Endothelial cell of hepatic sinusoid (primary cell): ENCODE measurements at regions not wholly inside any gene's neighbourhood (a gene's known extent, or its start where the extent isn't known, plus 50 kb on each side); places are given as distances from the start of the nearest gene placed in this dataset.

ENCODE experiments used
- in situ Hi-C: cut with HindIII; loops from 2 replicates; pipeline ENCODE4 v1.10.0; 2017; ENCODE audit warnings: low sequenced_read_pairs

- in situ Hi-C loops: no loop called here
These were observed 251.8 kb upstream of the SLIT2 start for GRCh38 chr4:19999775-20000414.

- in situ Hi-C loops: no loop called here
These were observed 252.4 kb upstream of the SLIT2 start for GRCh38 chr4:19999276-19999675.

GRCh38 chr4:19993242-19993641, 258.5 kb upstream of the SLIT2 start:
- in situ Hi-C loops: no loop called here

DNA sequence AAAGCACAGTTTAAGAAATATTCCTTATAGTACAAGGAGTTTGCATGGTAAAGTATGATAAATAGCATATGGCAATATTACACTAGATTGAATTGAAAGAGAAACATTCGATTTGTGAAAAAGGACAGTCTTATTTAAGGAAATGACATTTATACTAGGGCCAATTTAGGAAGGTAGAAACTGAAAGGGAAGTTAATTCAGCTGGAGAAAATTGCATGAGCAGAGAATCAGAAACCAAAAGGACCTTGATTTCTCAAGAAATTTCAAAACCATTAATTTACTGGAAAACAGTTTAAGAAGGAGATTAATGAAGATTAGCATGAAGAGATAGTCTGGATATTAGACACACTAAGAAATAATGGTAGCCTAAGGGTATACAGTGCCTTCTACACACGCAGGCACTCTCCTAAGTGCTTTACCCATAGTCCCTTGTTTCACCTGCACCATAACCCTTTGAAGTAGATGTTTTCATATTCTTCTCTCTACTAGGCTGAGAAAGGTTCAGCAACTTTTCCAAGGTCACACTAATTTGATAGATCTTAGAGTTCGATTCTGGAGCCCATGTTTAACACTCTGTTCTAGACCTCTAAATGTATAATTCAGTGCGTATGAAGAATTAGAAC, 259.1 kb upstream of the SLIT2 start:
- in situ Hi-C loops: no loop called here

- in situ Hi-C loops: no loop called here
These were observed 264.0 kb upstream of the SLIT2 start for GRCh38 chr4:19987746-19988145.

DNA sequence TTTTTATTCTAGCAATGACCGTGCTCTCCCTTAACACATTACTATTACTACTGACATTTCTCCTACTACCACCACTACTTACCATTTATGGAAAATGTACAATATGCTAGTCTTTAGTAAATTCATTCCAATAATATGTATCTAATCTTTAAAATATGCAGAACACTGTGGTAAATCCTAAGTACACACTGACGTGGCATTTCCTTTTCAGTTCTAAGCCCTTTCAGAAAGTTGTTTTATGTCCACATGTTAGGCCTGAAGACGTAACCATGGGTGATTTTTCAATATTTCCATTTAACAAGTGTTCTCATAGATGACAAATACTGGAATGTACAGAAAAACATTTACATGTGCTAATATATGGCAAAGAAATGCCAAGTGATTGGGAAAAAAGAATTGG, 268.6 kb upstream of the SLIT2 start:
- in situ Hi-C loops: no loop called here

DNA sequence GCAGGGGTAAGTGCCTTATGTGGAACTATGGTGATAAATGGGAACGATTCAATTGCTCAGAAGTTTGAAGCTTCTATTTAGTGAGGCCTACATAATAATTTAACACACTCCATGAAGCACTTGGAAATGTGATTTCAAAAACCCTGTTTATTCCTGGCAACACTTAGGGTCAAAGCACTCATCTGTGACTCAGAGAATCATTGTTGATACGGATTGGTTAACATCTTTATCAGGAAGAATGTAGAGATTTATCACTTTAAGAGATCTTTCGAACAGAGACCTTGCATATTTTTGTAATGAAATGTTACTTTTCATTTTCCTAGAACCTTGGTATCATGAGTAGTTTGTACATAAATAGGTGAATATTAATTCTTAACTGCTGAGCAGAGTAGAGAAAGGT, 269.1 kb upstream of the SLIT2 start:
- in situ Hi-C loops: no loop called here

GRCh38 chr4:19971829-19972228, 279.9 kb upstream of the SLIT2 start:
- in situ Hi-C loops: no loop called here

GRCh38 chr4:19969492-19969891, 282.2 kb upstream of the SLIT2 start:
- in situ Hi-C loops: no loop called here

GRCh38 chr4:19961091-19961490, 290.6 kb upstream of the SLIT2 start:
- in situ Hi-C loops: no loop called here

DNA sequence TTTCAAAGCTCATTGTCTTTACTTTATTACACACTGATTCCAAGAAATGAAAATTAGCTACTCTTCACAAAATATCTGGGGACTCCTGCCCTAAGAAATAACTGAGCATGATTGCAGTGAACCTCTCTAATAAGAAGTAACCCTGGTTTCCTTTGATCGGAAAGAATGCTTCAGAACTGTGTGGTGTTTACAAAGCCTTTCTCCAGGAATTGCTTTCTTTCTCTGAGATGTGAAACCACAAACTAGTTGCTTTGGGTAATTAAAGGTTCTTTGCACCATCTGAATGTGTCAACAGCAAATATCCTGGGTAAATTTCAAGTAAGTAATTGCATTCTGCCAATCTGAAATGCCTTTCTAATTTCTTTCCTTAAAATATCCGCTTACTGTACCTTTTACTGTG, 292.9 kb upstream of the SLIT2 start:
- in situ Hi-C loops: no loop called here

DNA sequence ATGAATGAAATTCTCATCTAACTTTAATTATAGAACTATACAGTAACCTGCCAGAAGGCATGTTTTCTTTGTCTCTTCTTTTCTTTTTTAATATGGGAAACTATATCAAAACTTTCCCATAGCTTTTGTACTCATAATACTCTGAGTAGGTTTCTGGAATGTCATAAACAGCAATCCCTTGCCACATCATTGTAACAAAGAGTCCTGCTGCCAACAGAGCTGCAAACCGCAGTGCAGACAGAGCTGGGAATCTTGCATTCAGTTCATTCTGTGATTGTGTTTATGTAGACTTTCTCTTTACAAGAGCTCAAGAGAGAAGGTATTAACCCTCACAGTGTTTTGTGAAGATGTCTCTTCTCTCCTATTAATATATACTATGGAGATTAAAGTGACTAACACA, 304.4 kb upstream of the SLIT2 start:
- in situ Hi-C loops: no loop called here

DNA sequence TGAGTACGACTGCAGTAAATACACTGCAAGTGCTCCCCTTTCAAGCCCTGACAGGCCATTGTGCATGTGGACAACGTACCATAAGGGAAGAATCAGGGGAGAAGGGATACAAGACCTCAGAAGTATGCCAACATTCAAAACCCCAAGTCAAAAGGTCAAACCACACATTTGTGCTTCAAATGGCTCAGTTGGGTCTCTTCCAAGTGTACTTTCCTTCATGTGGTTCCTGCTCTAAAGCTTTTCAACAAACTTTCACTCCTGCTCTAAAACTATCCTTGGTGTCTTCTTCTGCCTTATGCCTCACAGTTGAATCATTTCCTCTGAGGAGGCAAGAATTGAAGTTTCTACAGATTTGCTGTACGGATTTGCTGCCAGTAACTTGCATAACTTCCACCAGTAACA, 305.7 kb upstream of the SLIT2 start:
- in situ Hi-C loops: no loop called here

DNA sequence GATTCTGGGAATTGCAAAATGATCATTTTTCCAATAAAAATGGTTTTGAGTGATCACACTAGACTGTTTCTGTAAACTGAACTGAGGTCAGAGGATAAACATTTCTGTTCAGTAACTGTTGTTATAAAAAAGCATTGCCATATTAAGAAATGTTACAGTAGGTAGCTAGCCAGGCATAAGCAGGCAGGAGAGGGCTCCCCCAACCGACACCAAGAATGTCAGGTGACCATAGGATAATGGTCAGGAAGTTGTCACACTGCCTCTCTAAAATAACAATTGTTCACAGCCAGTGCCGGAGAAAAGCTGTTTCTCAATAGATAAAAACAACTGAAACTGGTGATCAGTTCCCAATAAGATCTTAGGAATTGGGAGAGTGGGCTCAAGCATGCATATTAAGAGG, 306.2 kb upstream of the SLIT2 start:
- in situ Hi-C loops: no loop called here

- in situ Hi-C loops: no loop called here
These were observed 306.9 kb upstream of the SLIT2 start for GRCh38 chr4:19944806-19945205.

DNA sequence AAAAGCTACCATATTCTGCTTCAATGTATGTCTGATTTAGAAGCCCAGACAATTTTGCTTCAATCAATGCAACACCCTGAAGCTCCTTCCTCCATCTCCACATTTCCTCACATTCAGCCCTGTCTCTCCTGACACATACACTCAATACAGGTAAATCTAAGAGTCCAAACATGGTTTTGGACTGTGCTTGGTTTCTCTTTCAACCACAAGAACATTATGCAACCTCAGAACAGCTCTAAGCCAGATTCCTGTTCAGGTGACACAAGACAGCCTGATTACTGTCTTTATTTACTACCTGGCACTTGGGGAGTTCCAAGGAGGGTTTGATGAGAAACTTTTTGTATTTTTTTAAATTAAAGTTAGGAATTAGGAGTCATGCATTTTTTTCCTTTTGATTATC, 307.5 kb upstream of the SLIT2 start:
- in situ Hi-C loops: no loop called here

GRCh38 chr4:19941434-19941833, 310.3 kb upstream of the SLIT2 start:
- in situ Hi-C loops: no loop called here

DNA sequence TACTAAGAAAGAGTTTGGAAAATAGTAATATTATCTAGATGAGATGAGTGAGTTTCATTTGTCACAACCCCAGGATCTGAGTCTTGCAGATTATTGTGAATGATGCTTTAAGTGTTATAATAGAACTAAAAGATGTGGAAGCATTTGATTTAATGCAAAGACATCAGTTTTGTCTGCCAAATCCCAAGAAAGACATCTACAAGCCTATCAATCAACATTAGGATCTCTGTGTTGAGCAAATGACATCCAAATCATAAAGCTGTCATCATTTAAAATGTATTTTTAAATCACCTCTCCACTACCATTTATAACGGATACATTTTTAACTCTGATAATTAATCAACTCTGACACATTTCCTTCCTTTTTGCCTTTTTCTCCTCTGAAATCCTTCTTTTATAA, 310.8 kb upstream of the SLIT2 start:
- in situ Hi-C loops: no loop called here

- in situ Hi-C loops: no loop called here
These were observed 315.2 kb upstream of the SLIT2 start for GRCh38 chr4:19936476-19936875.

DNA sequence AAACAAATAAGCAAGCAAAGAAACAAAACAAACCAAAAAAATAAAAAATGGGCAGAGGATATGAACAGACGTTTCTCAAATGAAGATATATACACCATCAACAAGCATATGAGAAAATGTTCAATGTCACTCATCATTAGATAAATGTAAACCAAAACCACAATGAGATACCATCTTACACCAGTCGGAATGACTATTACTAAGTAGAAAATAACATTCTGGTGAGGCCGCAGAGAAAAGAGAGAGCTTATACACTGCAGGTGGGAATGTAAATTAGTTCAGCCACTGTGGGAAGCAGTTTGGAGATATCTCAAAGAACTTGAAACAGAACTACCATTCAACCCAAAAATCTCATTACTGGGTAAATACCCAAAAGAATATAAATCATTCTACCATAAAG, 321.0 kb upstream of the SLIT2 start:
- in situ Hi-C loops: no loop called here

- in situ Hi-C loops: no loop called here
These were observed 324.3 kb upstream of the SLIT2 start for GRCh38 chr4:19927381-19927780.

- in situ Hi-C loops: no loop called here
These were observed 326.2 kb upstream of the SLIT2 start for GRCh38 chr4:19925516-19925915.

- in situ Hi-C loops: no loop called here
These were observed 326.9 kb upstream of the SLIT2 start for GRCh38 chr4:19924761-19925160.
